HG03175 (cell line): ENCODE measurements at regions not wholly inside any gene's neighbourhood (a gene's known extent, or its start where the extent isn't known, plus 50 kb on each side); places are given as distances from the start of the nearest gene placed in this dataset.
A peak's percentile ranks its signal among the peaks of the same experiment; 100 is the strongest.

Source experiments
- ATAC-seq: cut with Tn5 transposase; IDR thresholded peaks from one replicate; pipeline ENCODE4 v1.9.1; 2021; ENCODE audit warnings: mild to moderate bottlenecking, moderate library complexity; ENCODE audit not compliant: unreplicated experiment

DNA sequence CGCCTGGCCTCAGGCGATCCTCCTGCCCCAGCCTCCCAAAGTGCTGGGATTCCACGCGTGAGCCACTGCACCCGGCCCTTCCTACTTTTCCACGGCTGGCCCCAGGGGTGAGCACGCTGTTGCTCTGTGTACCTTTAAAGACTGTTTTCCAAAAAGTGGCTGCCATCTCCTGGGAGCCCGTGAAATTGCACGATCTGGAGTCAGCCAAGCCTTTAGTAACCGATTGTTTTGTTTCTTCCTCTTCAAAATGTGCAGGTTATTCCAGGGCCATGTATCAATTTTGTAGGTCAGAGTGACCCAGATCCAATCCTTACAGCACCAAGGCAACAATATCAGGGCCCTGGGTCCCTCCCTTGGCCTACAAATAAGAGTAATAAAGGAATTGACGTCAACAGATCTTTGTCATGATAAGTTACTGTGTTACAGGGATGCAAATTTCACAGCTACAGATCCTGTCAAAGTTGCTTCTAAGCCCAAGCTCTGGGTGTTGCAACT is 135.6 kb upstream of the ZNF236 start:
- ATAC-seq: peak; percentile 65

GRCh38 chr18:76685860-76686259 is 136.5 kb upstream of the ZNF236 start:
- ATAC-seq: no peak

DNA sequence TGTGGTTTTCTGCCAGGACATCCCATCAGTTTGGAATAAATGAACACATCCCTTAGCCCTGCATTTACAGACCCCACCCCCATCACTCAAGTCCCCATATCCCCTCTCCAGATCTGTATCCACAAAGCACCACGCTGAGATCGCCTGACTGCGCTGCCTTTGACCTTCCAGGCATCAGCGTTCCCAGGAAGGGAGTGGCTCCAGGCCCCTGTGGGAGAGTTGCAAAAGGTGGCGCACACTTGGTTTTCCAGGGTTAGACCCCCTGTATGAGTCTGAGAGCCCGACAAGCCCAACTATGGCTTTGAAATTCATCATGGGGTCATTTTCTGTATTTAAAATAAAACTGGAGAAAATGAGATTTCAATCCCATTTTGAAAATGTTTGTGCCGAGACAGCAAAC is 137.0 kb upstream of the ZNF236 start:
- no peak for ATAC-seq

DNA sequence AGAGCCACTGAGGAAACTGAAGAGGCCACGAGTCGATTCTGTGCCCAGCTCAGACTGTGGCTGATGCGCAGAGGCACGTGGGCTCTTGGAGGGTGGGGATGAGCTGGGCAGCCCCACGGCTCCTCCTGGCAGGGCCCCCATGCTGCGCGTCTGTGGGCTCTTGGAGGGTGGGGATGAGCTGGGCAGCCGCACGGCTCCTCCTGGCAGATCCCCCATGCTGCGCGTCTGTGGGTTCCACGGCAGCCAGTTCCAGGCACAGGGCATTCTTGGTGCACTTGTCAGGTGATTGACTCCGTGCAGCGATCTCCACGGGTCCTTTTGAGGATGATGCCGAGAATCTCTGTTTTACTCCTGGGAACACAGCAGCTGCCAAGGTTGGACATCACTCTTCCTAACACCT is 138.1 kb upstream of the ZNF236 start:
- ATAC-seq: no peak

DNA sequence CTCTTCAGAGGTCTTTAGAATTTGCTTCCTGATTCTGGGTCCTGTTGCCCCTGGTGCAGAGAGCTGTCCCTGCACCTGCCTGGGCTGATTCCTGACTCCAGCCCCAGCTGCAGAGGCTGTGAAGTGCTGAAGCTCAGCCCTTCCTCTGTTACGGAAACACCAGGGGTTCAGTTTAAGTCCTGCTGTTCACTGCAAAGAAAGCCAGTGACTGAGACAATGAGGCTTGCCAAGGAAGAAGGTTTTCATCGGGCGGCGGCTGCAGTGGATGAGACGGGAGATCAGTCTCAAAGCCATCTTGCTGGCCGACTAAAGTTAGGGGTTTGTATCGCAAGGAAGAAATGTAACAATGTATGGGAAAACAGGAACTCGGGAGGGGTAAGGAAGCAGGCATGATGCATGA is 142.4 kb upstream of the ZNF236 start:
- ATAC-seq: no peak

DNA sequence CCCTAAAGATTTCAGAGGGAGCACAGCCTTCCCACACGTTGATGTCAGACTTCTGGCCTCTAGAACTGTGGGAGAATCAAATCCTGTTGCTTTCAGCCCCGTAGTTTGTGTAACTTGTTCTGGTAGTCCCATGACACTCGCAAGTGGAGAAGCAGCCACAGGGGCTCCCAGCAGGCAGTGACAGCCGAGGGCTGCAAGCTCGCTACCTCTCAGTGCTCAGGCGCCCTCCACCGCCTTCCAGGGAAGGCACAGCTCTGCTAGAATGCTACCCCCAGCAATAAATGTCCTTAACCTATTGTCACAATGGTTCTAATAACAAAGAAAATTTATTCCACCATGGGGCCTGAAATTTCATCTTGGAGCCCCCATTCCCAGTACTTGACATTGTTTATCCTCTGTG is 143.1 kb upstream of the ZNF236 start:
- no peak for ATAC-seq

GRCh38 chr18:76678248-76678647 is 144.1 kb upstream of the ZNF236 start:
- ATAC-seq: no peak

- ATAC-seq: no peak
Measured at GRCh38 chr18:76674596-76674995, 147.8 kb upstream of the ZNF236 start.

DNA sequence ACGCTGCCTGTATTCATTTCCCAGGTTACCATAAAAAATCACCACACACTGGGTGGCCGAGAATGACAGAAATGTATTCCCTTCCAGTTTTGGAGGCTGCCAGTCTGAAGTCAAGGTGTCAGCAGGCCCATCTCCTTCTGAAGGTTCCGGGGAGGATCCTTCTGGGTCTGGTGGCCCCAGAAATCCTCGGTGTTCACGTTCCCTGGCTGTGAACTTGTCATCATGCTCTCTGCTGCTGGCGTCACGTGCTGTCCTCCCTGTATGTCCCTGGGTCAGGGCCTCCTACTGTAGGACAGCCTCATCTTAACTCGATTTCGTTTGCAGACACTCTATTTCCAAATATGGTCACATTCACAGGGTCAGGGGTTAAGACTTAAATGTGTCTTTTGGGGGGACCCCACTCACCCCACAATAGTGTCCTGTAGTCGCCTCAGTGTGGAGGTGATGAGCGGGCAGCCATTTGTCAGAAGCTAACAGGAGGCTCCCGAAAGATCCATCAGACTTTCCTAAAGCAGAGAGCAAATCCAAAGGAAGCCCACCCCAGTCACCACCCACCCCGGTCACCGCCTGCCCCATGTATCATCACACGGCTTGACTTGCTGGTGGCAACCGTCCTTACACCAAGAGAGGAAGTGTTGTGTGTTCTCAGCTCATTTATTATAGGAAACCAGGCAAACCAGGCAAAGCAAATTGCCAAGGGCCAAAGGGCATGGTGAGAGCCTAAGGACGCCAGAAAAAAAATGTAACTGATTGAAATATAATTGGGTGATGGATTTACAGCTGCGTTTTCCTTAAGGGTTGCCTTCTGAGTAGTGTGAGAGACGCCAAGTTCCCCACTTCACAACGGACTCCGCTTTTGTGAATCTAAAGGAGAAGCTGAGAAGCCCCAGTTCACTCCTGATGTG is 148.8 kb upstream of the ZNF236 start:
- ATAC-seq: no peak

GRCh38 chr18:76672627-76673026 is 149.7 kb upstream of the ZNF236 start:
- ATAC-seq: no peak

DNA sequence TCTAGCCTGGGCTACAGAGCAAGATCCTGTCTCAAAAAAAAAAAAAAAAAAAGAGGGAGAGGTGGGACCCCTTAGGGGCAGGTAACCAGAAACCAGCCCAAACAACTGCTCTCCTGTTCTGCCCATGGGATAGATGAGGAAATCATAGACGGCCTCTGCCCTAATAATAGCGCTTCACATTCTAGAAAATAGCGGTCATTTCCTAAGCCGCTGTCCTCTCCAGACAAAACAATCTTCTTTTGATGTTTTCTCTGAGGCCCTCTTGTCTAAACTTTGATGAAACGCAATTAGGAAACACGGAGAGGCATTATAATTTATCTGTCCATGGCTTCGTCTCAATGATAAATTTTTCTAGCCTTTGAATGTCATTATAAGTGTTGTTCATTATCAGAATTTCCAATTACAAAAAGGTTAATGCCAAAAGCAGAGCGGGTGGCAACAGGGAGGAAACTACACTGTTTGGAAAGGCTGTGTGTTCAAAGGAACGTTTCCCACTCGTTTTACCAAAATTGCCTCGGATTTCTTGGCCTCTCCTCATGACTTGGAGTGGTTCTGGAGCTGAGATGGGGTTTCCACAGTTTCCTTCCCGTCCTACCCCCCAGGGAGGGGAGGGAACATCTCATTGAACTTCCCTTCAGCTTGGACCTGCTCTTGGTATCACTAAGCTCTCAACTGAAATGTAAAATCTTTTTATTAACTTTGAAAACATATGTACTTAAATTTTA is 151.6 kb upstream of the ZNF236 start:
- no peak for ATAC-seq

DNA sequence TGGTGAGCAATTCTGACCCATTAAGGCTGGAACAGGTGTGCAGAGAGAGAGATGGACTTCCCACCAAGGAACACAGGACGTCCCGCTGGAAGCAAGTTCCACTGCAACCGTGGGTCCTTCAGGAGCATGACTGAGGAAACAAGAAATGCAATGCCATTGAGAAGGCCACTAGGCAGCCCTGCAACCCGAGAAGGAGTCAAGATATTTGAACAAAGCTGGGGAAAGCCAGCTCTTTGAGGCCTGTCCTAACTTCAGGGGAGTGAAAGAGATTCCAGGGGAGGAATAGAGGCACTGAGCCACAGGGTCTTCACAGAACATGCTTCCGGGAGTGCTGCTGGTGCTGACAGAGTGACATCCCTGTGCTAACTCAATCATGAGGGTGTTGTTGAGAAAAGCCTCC is 153.8 kb upstream of the ZNF236 start:
- ATAC-seq: no peak

DNA sequence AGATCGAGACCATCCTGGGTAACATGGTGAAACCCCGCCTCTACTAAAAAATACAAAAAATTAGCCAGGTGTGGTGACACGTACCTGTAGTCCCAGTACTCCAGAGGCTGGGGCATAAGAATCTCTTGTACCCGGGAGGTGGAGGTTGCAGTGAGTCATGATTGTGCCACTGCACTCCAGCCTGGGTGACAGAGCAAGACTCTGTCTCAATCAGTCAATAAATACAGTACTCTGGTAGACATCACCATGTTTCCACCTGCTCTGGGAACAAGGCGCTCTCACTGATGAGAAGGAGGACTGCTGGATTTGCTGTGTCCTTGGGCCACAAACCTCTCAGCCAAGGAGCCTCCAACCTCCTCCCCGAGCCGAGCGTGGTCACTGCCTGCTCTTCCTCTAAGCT is 154.2 kb upstream of the ZNF236 start:
- no peak for ATAC-seq

DNA sequence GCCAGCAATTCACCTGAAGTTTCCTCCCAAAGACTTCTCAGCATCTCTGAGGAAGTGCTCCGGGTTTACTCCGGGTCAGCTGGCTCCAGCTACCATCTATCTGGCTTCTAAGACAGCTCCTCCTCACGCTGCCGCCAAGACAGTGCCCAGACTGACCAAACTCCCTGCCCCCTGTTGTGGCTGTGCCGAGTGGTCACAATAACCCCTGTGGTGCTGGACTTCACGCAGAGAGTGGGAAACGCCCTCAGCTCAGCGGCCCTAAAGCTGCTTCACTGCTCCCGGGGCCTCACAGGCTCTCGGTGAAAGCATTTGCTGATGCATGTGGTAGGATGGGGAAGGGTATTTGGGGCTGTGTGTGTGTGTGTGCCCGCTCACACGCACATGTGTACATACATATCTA is 154.8 kb upstream of the ZNF236 start:
- ATAC-seq: no peak

GRCh38 chr18:76662626-76663025 is 159.7 kb upstream of the ZNF236 start:
- no peak for ATAC-seq

- ATAC-seq: no peak
Measured at GRCh38 chr18:76660571-76661192, 161.7 kb upstream of the ZNF236 start.

DNA sequence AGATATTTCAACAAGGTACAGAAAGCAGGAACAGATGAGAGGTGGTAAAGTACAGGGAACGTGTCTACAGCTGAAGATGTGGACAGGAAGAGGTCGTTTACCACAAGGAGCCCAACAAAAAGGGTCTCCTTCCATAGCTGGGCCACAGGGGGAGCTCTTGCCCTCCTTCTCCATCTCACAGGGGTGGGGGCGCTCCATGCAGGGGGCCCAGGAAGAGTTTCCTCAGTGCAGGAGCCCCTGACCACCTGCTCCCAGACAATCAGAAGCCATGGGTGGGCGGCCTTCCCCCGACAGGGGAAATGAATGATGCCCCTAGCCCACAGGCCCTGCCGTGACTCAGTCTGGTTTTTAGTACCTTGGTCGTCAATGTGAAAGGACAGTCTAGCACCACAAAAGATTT is 163.6 kb upstream of the ZNF516 start:
- ATAC-seq: peak; percentile 72

GRCh38 chr18:76657911-76658470 is 162.9 kb upstream of the ZNF516 start:
- no peak for ATAC-seq

- no peak for ATAC-seq
Measured at GRCh38 chr18:76656925-76657827, 162.1 kb upstream of the ZNF516 start.

DNA sequence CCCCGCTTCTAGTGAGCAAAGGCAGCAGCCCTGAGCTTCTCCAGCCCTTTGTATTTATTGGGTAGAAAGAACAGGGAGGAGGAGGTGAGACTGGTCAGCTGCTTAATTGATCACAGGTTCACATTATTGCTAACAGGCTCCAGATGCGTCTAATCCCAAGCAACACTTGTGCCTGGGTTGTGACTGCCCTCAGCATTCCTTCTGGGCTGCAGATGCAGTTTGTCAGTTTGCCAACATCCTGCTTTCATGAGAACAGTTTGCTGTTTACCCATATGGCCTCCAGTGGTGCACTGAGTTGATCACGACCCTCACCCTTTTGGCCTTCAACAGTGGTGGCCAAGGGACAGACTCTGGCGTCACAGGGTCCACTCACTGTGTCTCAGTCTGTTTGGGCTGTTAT is 159.5 kb upstream of the ZNF516 start:
- no peak for ATAC-seq
